ENCODE measurements at regions not wholly inside any gene's neighbourhood (a gene's known extent, or its start where the extent isn't known, plus 50 kb on each side); places are given as distances from the start of the nearest gene placed in this dataset.

GRCh38 chr2:216967889-216968288, 108.0 kb upstream of the TNP1 start:
- no peak for DNase-seq
- no peak for TF ChIP-seq GATA1 (IDR thresholded peaks at IDR 0.05; ENCODE audit: low read depth, low read length)
- TF ChIP-seq POLR2A (IDR thresholded peaks at IDR 0.05; ENCODE audit: low read length) = no peak

- no peak for TF ChIP-seq GATA1 (IDR thresholded peaks at IDR 0.05; ENCODE audit: low read depth, low read length)
- DNase-seq = no peak
Observed at GRCh38 chr2:216960671-216961268, 100.9 kb upstream of the TNP1 start.

- TF ChIP-seq GATA1 (IDR thresholded peaks at IDR 0.05; ENCODE audit: low read depth, low read length) (no peak), POLR2A (IDR thresholded peaks at IDR 0.05; ENCODE audit: low read length) (no peak)
- no peak for DNase-seq
Observed at GRCh38 chr2:216959433-216959832, 99.6 kb upstream of the TNP1 start.

GRCh38 chr2:216956820-216957493, 97.1 kb upstream of the TNP1 start:
- no peak for DNase-seq
- TF ChIP-seq POLR2A (IDR thresholded peaks at IDR 0.05; ENCODE audit: low read length) (no peak), GATA1 (IDR thresholded peaks at IDR 0.05; ENCODE audit: low read depth, low read length) (no peak)

GRCh38 chr2:216951171-216951570, 91.3 kb upstream of the TNP1 start:
- no peak for TF ChIP-seq POLR2A (IDR thresholded peaks at IDR 0.05; ENCODE audit: low read length)
- no peak for TF ChIP-seq GATA1 (IDR thresholded peaks at IDR 0.05; ENCODE audit: low read depth, low read length)

GRCh38 chr2:216950547-216950946, 90.7 kb upstream of the TNP1 start:
- DNase-seq = no peak
- TF ChIP-seq POLR2A (IDR thresholded peaks at IDR 0.05; ENCODE audit: low read length) (no peak), GATA1 (IDR thresholded peaks at IDR 0.05; ENCODE audit: low read depth, low read length) (no peak)

More at GRCh38 chr2:216951171-216951570, 91.3 kb upstream of the TNP1 start:
- no peak for DNase-seq

GRCh38 chr2:216949700-216950413, 90.0 kb upstream of the TNP1 start:
- TF ChIP-seq POLR2A (IDR thresholded peaks at IDR 0.05; ENCODE audit: low read length) (no peak), GATA1 (IDR thresholded peaks at IDR 0.05; ENCODE audit: low read depth, low read length) (no peak)
- no peak for DNase-seq

GRCh38 chr2:216947055-216947454, 87.2 kb upstream of the TNP1 start:
- TF ChIP-seq GATA1 (IDR thresholded peaks at IDR 0.05; ENCODE audit: low read depth, low read length) (no peak), POLR2A (IDR thresholded peaks at IDR 0.05; ENCODE audit: low read length) (no peak)
- no peak for DNase-seq

- DNase-seq = no peak
- no peak for TF ChIP-seq GATA1 (IDR thresholded peaks at IDR 0.05; ENCODE audit: low read depth, low read length)
- TF ChIP-seq POLR2A (IDR thresholded peaks at IDR 0.05; ENCODE audit: low read length) = no peak
Observed at GRCh38 chr2:216944733-216945132, 84.9 kb upstream of the TNP1 start.

- DNase-seq = no peak
- TF ChIP-seq POLR2A (IDR thresholded peaks at IDR 0.05; ENCODE audit: low read length) (no peak), GATA1 (IDR thresholded peaks at IDR 0.05; ENCODE audit: low read depth, low read length) (no peak)
Observed at GRCh38 chr2:216943109-216943508, 83.2 kb upstream of the TNP1 start.

- no peak for TF ChIP-seq GATA1 (IDR thresholded peaks at IDR 0.05; ENCODE audit: low read depth, low read length)
- TF ChIP-seq POLR2A (IDR thresholded peaks at IDR 0.05; ENCODE audit: low read length) = no peak
Observed at GRCh38 chr2:216942465-216942864, 82.6 kb upstream of the TNP1 start.

GRCh38 chr2:216942016-216942415, 82.2 kb upstream of the TNP1 start:
- TF ChIP-seq GATA1 (IDR thresholded peaks at IDR 0.05; ENCODE audit: low read depth, low read length) (no peak), POLR2A (IDR thresholded peaks at IDR 0.05; ENCODE audit: low read length) (no peak)
- no peak for DNase-seq

More at GRCh38 chr2:216942465-216942864, 82.6 kb upstream of the TNP1 start:
- no peak for DNase-seq

GRCh38 chr2:216936954-216937357, 77.1 kb upstream of the TNP1 start:
- peak; percentile 85 to 94 for DNase-seq

GRCh38 chr2:216934623-216935022, 74.8 kb upstream of the TNP1 start:
- no peak for DNase-seq
- TF ChIP-seq GATA1 (IDR thresholded peaks at IDR 0.05; ENCODE audit: low read depth, low read length) = no peak
- TF ChIP-seq POLR2A (IDR thresholded peaks at IDR 0.05; ENCODE audit: low read length) = no peak

More at GRCh38 chr2:216936954-216937357, 77.1 kb upstream of the TNP1 start:
- TF ChIP-seq POLR2A (IDR thresholded peaks at IDR 0.05; ENCODE audit: low read length) (no peak), GATA1 (IDR thresholded peaks at IDR 0.05; ENCODE audit: low read depth, low read length) (peak; percentile 41)
